ENCODE measurements at regions not wholly inside any gene's neighbourhood (a gene's known extent, or its start where the extent isn't known, plus 50 kb on each side); places are given as distances from the start of the nearest gene placed in this dataset.

DNA sequence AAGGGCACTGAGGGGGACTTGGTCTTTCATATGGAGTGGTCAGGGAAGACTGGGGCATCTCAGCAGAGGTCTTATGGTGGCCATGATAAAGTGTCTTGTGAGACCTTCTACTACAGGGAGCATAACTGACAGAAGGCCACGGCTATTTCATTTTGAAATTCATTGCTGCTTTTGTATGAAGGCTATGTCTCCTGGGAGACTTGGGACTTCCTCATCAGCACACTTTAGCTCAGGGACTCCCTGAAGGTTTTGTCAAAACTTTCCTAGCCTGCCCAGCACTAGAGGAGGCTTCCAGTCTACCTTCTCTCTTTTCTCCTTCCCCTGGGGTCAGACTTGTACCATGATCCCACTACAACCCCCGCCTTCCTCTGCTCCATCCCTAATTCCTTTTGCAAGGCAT, 77.2 kb upstream of the RASGRF1 start:
- no peak for DNase-seq
- H3K36me3 ChIP-seq = no peaks in the 10 kb centered on the region
- intact Hi-C loops (cut with DNase I; ENCODE audit: low total_unique reads) = no loop called here
- no peak overlapping the region for H3K27ac ChIP-seq
- TF ChIP-seq POLR2AphosphoS5 (IDR thresholded peaks at IDR 0.05) (no peak), EP300 (IDR thresholded peaks at IDR 0.05; ENCODE audit: low read depth) (no peak), POLR2A (IDR thresholded peaks at IDR 0.05) (no peak)
- TF ChIP-seq, protein P1, sequence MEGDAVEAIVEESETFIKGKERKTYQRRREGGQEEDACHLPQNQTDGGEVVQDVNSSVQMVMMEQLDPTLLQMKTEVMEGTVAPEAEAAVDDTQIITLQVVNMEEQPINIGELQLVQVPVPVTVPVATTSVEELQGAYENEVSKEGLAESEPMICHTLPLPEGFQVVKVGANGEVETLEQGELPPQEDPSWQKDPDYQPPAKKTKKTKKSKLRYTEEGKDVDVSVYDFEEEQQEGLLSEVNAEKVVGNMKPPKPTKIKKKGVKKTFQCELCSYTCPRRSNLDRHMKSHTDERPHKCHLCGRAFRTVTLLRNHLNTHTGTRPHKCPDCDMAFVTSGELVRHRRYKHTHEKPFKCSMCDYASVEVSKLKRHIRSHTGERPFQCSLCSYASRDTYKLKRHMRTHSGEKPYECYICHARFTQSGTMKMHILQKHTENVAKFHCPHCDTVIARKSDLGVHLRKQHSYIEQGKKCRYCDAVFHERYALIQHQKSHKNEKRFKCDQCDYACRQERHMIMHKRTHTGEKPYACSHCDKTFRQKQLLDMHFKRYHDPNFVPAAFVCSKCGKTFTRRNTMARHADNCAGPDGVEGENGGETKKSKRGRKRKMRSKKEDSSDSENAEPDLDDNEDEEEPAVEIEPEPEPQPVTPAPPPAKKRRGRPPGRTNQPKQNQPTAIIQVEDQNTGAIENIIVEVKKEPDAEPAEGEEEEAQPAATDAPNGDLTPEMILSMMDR (IDR thresholded peaks at IDR 0.05) = no peak
- no peaks in the 10 kb centered on the region for H3K9me3 ChIP-seq
- WGBS, 2 donors (ENCODE audit: low coverage in 1 of 2) = 85 to 92% methylated on average over 2 of the region's 2 CpGs
- no peaks in the 10 kb centered on the region for H3K4me1 ChIP-seq
- peaks cover 24% of the 10 kb centered on the region for H3K27me3 ChIP-seq
- in situ Hi-C loops (cut with MboI; ENCODE audit: low pct_ligation_motif_present in 1 of 4, low pct_unique_long_range_greater_than_20kb in 1 of 4, low sequenced_read_pairs in 3 of 4) = no loop called here
- H3K4me3 ChIP-seq = no peak overlapping the region

DNA sequence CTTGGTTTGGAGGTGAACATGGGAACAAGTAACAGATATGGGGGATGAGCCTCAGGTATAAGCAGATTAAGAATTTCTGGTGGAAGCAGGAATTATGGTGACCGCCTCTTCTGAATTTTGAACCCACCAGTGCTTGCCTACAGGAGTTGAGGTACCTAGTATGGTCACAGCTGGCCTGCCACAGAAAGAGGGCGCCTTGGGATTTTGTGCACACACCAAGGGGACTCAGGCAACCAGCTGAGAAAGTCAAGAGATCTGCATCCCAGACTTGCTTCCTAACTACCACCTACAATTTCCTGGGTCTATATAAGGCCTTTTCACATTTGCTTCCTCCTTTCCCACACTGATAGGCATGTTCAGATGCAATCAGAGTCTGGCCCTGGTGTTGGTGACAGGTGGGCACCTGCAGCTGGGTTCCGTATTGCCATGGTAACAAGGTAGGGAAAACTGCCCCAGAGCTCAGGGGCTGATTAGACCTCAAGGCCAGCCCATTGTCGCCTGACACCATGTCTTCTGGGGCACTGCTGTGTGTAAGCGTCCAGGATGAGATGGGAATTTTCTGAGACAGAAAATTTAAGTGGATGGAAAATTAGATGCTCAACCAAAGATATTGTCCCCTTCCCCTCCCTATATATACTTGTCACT, 75.9 kb upstream of the RASGRF1 start:
- TF ChIP-seq EP300 (IDR thresholded peaks at IDR 0.05; ENCODE audit: low read depth) = no peak
- no peak for TF ChIP-seq POLR2A (IDR thresholded peaks at IDR 0.05)
- TF ChIP-seq, protein P1 (IDR thresholded peaks at IDR 0.05) = no peak
- TF ChIP-seq POLR2AphosphoS5 (IDR thresholded peaks at IDR 0.05) = no peak
- in situ Hi-C loops (cut with MboI; ENCODE audit: low pct_ligation_motif_present in 1 of 4, low pct_unique_long_range_greater_than_20kb in 1 of 4, low sequenced_read_pairs in 3 of 4) = no loop called here
- WGBS, 2 donors (ENCODE audit: low coverage in 1 of 2) = 83 to 100% methylated on average over 1 to 5 of the region's 5 CpGs

DNA sequence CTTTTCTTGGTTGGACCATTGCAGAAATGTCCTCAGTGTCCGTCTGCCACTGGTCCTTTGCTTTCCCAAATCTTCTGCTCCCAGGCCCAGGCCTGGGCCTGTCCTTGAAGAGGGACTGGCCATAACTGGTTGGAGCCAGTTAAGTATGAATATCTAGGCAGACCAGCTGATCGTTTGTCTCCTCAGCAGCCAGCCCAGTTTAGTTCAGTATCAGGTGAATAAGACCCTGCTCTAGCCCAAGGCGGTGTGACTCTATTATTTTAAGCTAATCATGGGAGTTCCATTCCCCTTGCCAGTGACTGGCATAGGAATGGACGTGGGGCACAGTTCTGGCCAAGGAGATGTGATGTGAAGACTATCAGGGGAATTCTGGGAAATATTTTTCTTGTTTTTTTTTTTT, 73.9 kb upstream of the RASGRF1 start:
- DNase-seq = no peak
- in situ Hi-C loops (cut with MboI; ENCODE audit: low pct_ligation_motif_present in 1 of 4, low pct_unique_long_range_greater_than_20kb in 1 of 4, low sequenced_read_pairs in 3 of 4) = no loop called here
- H3K4me1 ChIP-seq = no peaks in the 10 kb centered on the region
- H3K4me3 ChIP-seq = no peak overlapping the region
- no peaks in the 10 kb centered on the region for H3K36me3 ChIP-seq
- intact Hi-C loops (cut with DNase I; ENCODE audit: low total_unique reads) = no loop called here
- TF ChIP-seq EP300 (IDR thresholded peaks at IDR 0.05; ENCODE audit: low read depth) (no peak), POLR2A (IDR thresholded peaks at IDR 0.05) (no peak), POLR2AphosphoS5 (IDR thresholded peaks at IDR 0.05) (no peak)
- TF ChIP-seq, protein P1 (IDR thresholded peaks at IDR 0.05) = no peak
- H3K27me3 ChIP-seq = peaks cover 6% of the 10 kb centered on the region
- H3K27ac ChIP-seq = no peak overlapping the region
- WGBS, 2 donors (ENCODE audit: low coverage in 1 of 2) = 75 to 77% methylated on average over 3 to 4 of the region's 4 CpGs
- H3K9me3 ChIP-seq = no peaks in the 10 kb centered on the region

More for the DNA sequence above, 75.9 kb upstream of the RASGRF1 start:
- H3K9me3 ChIP-seq = no peaks in the 10 kb centered on the region
- no peaks in the 10 kb centered on the region for H3K4me1 ChIP-seq
- DNase-seq = no peak
- H3K36me3 ChIP-seq = no peaks in the 10 kb centered on the region
- intact Hi-C loops (cut with DNase I; ENCODE audit: low total_unique reads) = no loop called here
- no peak overlapping the region for H3K27ac ChIP-seq
- no peak overlapping the region for H3K4me3 ChIP-seq
- H3K27me3 ChIP-seq = peaks cover 16% of the 10 kb centered on the region

DNA sequence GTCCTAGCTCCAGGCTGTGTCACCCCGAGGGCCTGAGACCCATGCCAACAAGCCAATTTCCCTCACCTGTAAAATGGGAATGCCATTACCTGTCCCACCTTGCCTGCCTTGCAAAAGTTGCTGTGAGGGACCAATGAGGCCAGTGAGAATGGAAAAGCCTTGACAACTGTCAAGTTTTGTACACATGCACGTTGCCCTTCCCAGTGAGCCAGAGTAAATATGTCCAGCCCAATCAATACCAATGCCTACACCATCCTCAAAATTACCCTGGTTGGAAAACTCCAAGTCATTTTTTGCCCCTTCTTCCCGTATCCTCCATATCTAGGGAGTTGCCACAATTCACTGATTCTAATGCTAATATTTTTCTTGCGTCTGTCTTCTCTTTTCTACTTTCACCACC, 73.5 kb upstream of the RASGRF1 start:
- in situ Hi-C loops (cut with MboI; ENCODE audit: low pct_ligation_motif_present in 1 of 4, low pct_unique_long_range_greater_than_20kb in 1 of 4, low sequenced_read_pairs in 3 of 4) = no loop called here

More for the DNA sequence above, 73.5 kb upstream of the RASGRF1 start:
- no peak for TF ChIP-seq EP300 (IDR thresholded peaks at IDR 0.05; ENCODE audit: low read depth)
- no peak for TF ChIP-seq POLR2A (IDR thresholded peaks at IDR 0.05)
- TF ChIP-seq POLR2AphosphoS5 (IDR thresholded peaks at IDR 0.05) = no peak
- TF ChIP-seq, protein P1 (IDR thresholded peaks at IDR 0.05) = no peak
- intact Hi-C loops (cut with DNase I; ENCODE audit: low total_unique reads) = no loop called here
- Histone ChIP-seq H3K4me3 (no peak overlapping the region), H3K27ac (no peak overlapping the region), H3K4me1 (no peaks in the 10 kb centered on the region), H3K9me3 (no peaks in the 10 kb centered on the region), H3K27me3 (peaks cover 3% of the 10 kb centered on the region), H3K36me3 (no peaks in the 10 kb centered on the region)
- 72 to 75% methylated on average over 2 to 4 of the region's 4 CpGs for WGBS, 2 donors (ENCODE audit: low coverage in 1 of 2)
- DNase-seq = no peak
